ENCODE measurements at regions not wholly inside any gene's neighbourhood (a gene's known extent, or its start where the extent isn't known, plus 50 kb on each side); places are given as distances from the start of the nearest gene placed in this dataset.

DNA sequence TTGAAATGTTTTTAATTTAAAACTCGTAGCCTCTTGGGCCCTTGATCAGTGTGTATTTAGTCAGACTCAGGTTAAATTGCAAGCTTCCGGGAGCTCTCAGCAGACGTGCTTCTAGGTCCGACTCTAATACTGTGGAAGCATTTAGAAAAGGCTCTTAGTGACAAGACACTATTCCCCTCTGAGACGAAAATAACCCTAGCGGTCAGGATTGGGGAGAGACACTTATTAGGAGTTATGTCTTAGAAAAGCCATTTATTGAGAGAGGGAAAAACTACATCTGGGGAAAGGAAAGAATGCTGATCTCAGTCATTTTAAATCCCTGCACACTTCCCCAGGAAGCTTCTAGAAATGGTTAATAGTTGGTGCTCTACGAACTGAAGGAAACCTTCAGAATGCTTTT, 110.5 kb upstream of the NCK2 start:
- TF ChIP-seq CTCF (conservative IDR thresholded peaks at IDR 0.05 in 1 of 2, IDR thresholded peaks at IDR 0.05 in 1 of 2; ENCODE audit: low read depth in 1 of 2, low read length in 2 of 2) = no peak
- TF ChIP-seq EZH2 (IDR thresholded peaks at IDR 0.05; ENCODE audit: low read length, missing control alignments) = no peak
